ENCODE measurements at regions not wholly inside any gene's neighbourhood (a gene's known extent, or its start where the extent isn't known, plus 50 kb on each side); places are given as distances from the start of the nearest gene placed in this dataset.
"Not testable (repeated sequence)": the region's sequence is repeated elsewhere in the genome, so short reads cannot be mapped to it uniquely, and the experiment has no call there.

DNA sequence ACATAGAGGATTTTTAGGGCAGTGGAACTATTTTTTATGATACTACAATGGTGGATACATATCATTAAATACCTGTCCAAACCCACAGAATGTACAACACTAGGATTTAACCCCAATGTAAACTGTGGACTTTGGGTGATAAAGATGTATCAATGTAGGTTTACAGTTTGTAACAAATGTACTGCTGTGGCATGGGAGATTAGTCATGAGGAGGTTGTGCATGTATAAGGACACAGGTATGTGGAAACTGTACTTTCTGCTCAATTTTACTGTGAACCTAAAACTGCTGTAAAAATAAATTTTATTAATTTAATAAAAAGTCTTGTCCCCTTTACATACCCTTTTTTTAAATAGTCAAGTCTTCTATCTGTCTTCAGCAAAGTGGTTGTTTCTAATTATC lies 322.5 kb upstream of the EPHA3 start:
- intact Hi-C loops (cut with micrococcal nuclease), result no loop called here

GRCh38 chr3:88785841-88786240 lies 321.6 kb upstream of the EPHA3 start:
- intact Hi-C loops (cut with micrococcal nuclease), result no loop called here

DNA sequence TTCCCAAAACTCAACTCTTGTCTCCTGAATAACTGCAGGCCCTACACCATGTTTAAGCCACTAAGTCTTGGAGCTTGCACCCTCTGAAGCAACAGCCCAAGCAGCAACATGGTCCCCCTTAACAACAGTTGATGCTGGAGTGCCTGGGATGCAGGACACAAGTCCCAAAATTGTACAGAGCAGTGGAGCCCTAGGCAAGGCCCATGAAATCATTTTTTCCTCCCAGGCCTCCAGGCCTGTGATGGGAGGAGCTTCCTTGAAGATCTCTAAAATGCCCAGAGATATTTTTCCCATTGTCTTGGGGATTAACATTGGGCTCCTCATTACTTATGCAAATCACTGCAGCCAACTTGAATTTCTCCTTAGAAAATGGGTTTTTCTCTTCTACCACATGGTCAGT lies 311.9 kb upstream of the EPHA3 start:
- intact Hi-C loops (cut with micrococcal nuclease), result no loop called here

DNA sequence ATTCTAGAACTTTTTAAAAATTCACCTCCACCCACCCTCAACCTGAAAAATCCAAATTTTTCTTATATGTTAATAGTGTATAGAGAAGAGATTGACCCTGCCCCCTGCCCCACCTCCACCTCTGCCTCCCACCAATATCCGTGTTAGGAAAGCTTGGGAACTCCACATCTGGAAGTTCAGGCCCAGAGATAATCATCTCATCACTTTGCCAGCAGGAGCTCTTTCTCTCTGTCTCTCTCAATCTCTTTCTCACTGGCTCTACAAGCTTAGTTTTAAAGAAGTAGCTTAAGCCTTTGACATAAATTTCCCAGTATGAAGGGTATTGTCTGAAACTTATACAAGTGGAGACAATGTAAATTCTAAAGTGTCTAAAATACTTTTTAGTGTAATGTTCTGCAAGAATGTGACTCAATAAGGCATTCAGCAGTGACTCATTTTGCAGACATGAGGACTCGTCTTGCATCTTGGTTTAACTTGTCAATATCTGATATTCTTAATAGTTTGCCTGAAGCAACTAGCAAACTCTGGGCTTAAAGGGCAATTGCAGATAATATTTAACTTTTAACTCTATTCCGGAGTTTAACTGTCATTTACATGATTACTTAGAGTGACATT lies 299.8 kb upstream of the EPHA3 start:
- intact Hi-C loops (cut with micrococcal nuclease), result no loop called here

GRCh38 chr3:88809993-88810392 lies 297.4 kb upstream of the EPHA3 start:
- intact Hi-C loops (cut with micrococcal nuclease), result no loop called here

GRCh38 chr3:88810455-88810854 lies 297.0 kb upstream of the EPHA3 start:
- intact Hi-C loops (cut with micrococcal nuclease), result no loop called here

DNA sequence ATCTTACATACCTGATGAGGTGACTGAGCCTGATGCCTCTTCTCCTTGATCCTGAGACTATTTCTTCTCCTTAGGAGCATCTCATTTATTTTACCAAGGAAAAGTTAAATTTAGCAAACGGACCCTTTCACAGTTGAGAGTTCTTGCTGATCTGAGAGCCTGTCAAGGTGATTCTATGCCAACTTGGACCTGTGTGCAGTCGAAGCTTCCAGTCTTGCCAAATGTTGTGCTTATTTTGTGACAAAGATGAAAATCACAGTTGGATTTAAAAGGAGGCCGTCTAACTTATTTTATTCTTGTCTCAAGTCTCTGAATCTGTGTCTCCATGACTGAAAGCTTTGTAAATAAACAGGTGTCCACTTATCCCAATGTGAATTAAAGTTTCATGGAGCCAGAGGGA lies 296.3 kb upstream of the EPHA3 start:
- intact Hi-C loops (cut with micrococcal nuclease), result no loop called here

- intact Hi-C loops (cut with micrococcal nuclease), result no loop called here
These were observed 294.8 kb upstream of the EPHA3 start for GRCh38 chr3:88812576-88812975.

DNA sequence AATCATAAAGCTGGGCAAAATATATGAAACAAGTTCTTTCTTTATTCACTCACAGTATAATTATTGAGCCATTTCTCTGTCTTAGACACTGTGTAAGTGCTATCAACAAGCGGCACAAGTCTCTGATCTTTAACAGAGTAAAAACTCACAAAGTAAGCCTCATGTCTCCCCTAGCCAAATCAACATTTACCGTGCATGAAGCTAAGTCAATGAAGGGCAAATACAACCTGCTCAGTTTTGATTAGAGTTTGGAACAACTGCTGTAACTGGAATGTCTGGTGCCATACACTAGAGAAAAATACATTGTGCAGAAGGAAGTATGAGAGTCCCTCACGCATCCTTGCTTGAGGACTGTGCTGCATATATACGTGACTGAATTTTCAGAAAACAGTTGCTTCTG lies 291.0 kb upstream of the EPHA3 start:
- intact Hi-C loops (cut with micrococcal nuclease), result no loop called here

DNA sequence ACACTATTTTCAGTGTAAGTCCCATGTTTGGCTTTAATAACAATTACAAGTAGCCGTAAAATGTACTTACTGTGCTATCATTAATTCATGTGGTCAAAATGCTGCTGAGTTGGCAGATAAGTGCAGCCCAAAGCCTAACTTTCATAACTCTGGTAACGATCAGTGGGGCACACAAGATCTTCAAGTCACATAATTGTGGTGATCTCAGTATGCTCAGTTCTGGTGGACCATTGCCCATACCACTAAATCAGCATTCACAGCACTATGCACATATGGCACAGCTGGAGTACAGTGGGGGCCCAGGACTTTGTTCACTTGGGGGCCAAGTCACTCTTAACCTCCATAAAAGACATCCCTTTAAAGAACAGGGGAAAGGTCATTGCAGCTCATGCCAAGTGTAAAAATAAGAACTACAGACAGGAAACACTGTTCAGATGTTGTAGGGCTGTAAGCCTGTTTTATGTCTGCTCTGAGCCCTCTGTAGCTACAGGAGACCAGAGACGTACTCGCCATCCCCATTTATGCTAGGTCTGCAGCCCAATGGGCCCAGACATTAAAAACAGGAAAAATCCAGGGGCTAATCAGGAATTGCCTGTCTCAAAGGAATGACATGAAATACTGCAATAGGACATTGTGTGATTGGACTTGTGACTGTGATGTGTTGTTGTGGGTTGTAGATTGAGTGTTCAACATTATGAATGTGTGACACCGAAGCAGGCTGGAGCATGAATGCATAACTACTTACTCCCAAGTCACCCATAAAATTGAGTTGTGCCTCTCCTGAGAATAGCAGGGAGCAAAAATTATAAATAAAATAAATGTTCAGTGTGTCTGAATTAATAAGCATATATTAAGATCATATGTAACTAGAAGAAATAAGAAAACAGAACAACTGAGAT lies 282.5 kb upstream of the EPHA3 start:
- intact Hi-C loops (cut with micrococcal nuclease), result no loop called here

- intact Hi-C loops (cut with micrococcal nuclease), result no loop called here
These were observed 279.0 kb upstream of the EPHA3 start for GRCh38 chr3:88828466-88828865.

- intact Hi-C loops (cut with micrococcal nuclease), result no loop called here
These were observed 254.8 kb upstream of the EPHA3 start for GRCh38 chr3:88852606-88853005.

GRCh38 chr3:88863196-88863595 lies 244.2 kb upstream of the EPHA3 start:
- intact Hi-C loops (cut with micrococcal nuclease), result no loop called here

GRCh38 chr3:88876724-88877123 lies 230.7 kb upstream of the EPHA3 start:
- intact Hi-C loops (cut with micrococcal nuclease), result no loop called here

DNA sequence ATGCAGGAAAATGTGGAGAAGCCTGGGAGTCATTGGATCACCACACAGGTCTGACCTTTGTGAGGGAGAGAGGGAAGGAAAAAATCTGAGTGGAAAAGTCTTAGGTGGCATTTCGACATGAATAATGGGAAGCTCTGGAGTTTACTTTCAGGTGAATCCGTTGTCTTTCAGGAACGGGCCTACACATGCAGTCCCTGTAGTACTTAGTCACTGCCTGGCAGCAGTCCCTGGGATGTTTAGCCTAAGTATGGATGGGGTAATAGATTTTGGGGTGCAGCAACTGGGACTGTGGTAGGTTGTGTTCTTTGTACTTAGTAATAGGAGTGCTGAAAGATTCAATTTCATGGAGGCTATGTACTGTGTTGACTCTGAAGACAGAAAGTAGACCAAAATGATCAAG lies 227.5 kb upstream of the EPHA3 start:
- intact Hi-C loops (cut with micrococcal nuclease), result no loop called here

- intact Hi-C loops (cut with micrococcal nuclease), result no loop called here
These were observed 225.3 kb upstream of the EPHA3 start for GRCh38 chr3:88882121-88882520.

GRCh38 chr3:88886624-88887023 lies 220.8 kb upstream of the EPHA3 start:
- intact Hi-C loops (cut with micrococcal nuclease), result not testable (repeated sequence)

DNA sequence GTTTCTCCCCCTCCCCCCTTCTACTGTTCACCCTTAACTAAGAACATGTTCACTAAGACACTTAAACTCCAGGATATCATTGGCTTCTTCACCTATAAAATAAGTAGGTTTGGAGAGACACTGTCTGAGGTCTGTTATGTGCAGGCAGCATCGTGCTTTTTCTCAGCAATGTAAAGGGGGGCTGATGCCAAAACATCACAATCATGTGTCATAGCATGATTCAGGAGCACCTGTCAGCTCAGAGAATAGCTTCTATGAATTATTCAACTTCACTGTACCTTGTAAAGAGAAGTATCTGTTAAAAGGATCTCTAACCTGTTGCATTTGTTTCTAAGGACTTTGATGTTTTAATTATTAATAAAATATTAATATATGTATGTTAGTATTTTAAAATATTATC lies 211.4 kb upstream of the EPHA3 start:
- intact Hi-C loops (cut with micrococcal nuclease), result no loop called here

- intact Hi-C loops (cut with micrococcal nuclease), result no loop called here
These were observed 195.0 kb upstream of the EPHA3 start for GRCh38 chr3:88912294-88912877.

- intact Hi-C loops (cut with micrococcal nuclease), result no loop called here
These were observed 188.6 kb upstream of the EPHA3 start for GRCh38 chr3:88918841-88919240.

GRCh38 chr3:88921986-88922385 lies 185.4 kb upstream of the EPHA3 start:
- intact Hi-C loops (cut with micrococcal nuclease), result no loop called here

- intact Hi-C loops (cut with micrococcal nuclease), result no loop called here
These were observed 181.2 kb upstream of the EPHA3 start for GRCh38 chr3:88926221-88926620.

DNA sequence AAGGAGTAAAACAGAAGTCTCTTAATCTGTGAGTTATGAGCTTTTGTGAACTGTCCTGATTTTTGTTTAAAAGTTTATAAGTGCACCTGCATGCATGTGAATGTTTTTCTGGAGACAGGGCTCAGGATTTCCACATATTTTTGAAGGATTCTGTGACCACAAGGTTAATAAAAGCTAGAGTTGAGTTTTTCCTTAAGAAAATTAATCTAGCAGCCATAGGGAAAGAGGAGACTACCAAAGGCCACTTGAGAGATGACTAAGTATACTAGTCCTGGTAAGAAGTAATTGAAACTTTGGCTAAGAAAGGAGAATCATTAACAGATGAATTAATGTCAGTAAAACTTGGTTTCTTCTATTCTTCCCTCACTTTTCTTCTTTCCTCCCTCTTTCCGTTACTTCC lies 176.8 kb upstream of the EPHA3 start:
- intact Hi-C loops (cut with micrococcal nuclease), result no loop called here

Data from T-helper 2 cell treated with Interferon-gamma antibody and Interleukin-4, amounts not matched to agents 100 ng/mL and 5 ng/mL, for 36 hours (primary cell).